Embryonic facial prominence (tissue), 1 donor: ENCODE measurements at regions not wholly inside any gene's neighbourhood (a gene's known extent, or its start where the extent isn't known, plus 50 kb on each side); places are given as distances from the start of the nearest gene placed in this dataset.

Experiments used
- DNase-seq: peaks from one replicate; pipeline ENCODE4 v3.0.0-alpha.2; 2016; ENCODE audit errors: extremely low spot score

GRCh38 chr4:29521281-29521680 lies 1198.9 kb upstream of the PCDH7 start:
- no peak for DNase-seq

GRCh38 chr4:29536745-29537144 lies 1183.4 kb upstream of the PCDH7 start:
- DNase-seq: no peak

GRCh38 chr4:29538889-29539646 lies 1181.1 kb upstream of the PCDH7 start:
- DNase-seq: no peak

- no peak for DNase-seq
Measured at GRCh38 chr4:29540439-29541102, 1179.6 kb upstream of the PCDH7 start.

GRCh38 chr4:29541757-29542156 lies 1178.4 kb upstream of the PCDH7 start:
- DNase-seq: no peak

GRCh38 chr4:29549342-29549741 lies 1170.8 kb upstream of the PCDH7 start:
- DNase-seq: no peak

GRCh38 chr4:29551821-29552220 lies 1168.3 kb upstream of the PCDH7 start:
- DNase-seq: no peak

GRCh38 chr4:29553846-29554245 lies 1166.3 kb upstream of the PCDH7 start:
- no peak for DNase-seq

- no peak for DNase-seq
Measured at GRCh38 chr4:29558789-29559188, 1161.4 kb upstream of the PCDH7 start.

- no peak for DNase-seq
Measured at GRCh38 chr4:29559286-29559685, 1160.9 kb upstream of the PCDH7 start.

- DNase-seq: no peak
Measured at GRCh38 chr4:29560452-29560851, 1159.7 kb upstream of the PCDH7 start.

- no peak for DNase-seq
Measured at GRCh38 chr4:29565256-29565655, 1154.9 kb upstream of the PCDH7 start.

- no peak for DNase-seq
Measured at GRCh38 chr4:29566371-29566770, 1153.8 kb upstream of the PCDH7 start.

- no peak for DNase-seq
Measured at GRCh38 chr4:29571322-29571721, 1148.8 kb upstream of the PCDH7 start.

GRCh38 chr4:29578329-29578728 lies 1141.8 kb upstream of the PCDH7 start:
- DNase-seq: no peak

- no peak for DNase-seq
Measured at GRCh38 chr4:29581457-29581856, 1138.7 kb upstream of the PCDH7 start.

- no peak for DNase-seq
Measured at GRCh38 chr4:29588617-29589016, 1131.6 kb upstream of the PCDH7 start.

- no peak for DNase-seq
Measured at GRCh38 chr4:29596228-29596627, 1123.9 kb upstream of the PCDH7 start.

GRCh38 chr4:29619168-29619567 lies 1101.0 kb upstream of the PCDH7 start:
- no peak for DNase-seq

- DNase-seq: no peak
Measured at GRCh38 chr4:29632199-29632598, 1088.0 kb upstream of the PCDH7 start.

- DNase-seq: no peak
Measured at GRCh38 chr4:29636961-29637360, 1083.2 kb upstream of the PCDH7 start.

GRCh38 chr4:29653221-29653620 lies 1066.9 kb upstream of the PCDH7 start:
- DNase-seq: no peak

- DNase-seq: no peak
Measured at GRCh38 chr4:29680644-29681043, 1039.5 kb upstream of the PCDH7 start.

- DNase-seq: no peak
Measured at GRCh38 chr4:29704059-29704458, 1016.1 kb upstream of the PCDH7 start.
